H1 (cell line): ENCODE measurements at regions not wholly inside any gene's neighbourhood (a gene's known extent, or its start where the extent isn't known, plus 50 kb on each side); places are given as distances from the start of the nearest gene placed in this dataset.

Source experiments
- E2F6 ChIP-seq: IDR thresholded peaks from 2 replicates; pipeline ENCODE4 v1.6.1; 2012; ENCODE audit warnings: inconsistent platforms
- GTF2F1 ChIP-seq: IDR thresholded peaks from 2 replicates; pipeline ENCODE4 v1.6.1; 2012; ENCODE audit warnings: low read depth, low read length, improper control_type of control experiment, borderline replicate concordance
- HDAC6 ChIP-seq: IDR thresholded peaks from one replicate; pipeline ENCODE4 v1.7.1; 2012; ENCODE audit warnings: low read depth, mild to moderate bottlenecking, inconsistent platforms, low read length, moderate library complexity
- JUND ChIP-seq: IDR thresholded peaks from 2 replicates; pipeline ENCODE4 v1.6.1; 2011; ENCODE audit warnings: mild to moderate bottlenecking, improper control_type of control experiment, low read length
- POLR2A ChIP-seq, 2 experiments: IDR thresholded peaks; 1 replicate in 1 of 2; 2 replicates in 1 of 2; pipeline ENCODE4 v1.6.1; 2011; ENCODE audit warnings: low read depth in 2 of 2, low read length in 2 of 2, mild to moderate bottlenecking in 2 of 2; ENCODE audit errors: control extremely low read depth in 1 of 2
- SIX5 ChIP-seq: IDR thresholded peaks from 2 replicates; pipeline ENCODE4 v1.6.1; 2011; ENCODE audit warnings: mild to moderate bottlenecking, low read depth, low read length
- SP1 ChIP-seq: IDR thresholded peaks from 2 replicates; pipeline ENCODE4 v1.6.1; 2011; ENCODE audit warnings: low read depth, low read length
- SRF ChIP-seq: IDR thresholded peaks from 2 replicates; pipeline ENCODE4 v1.6.1; 2011; ENCODE audit warnings: mild to moderate bottlenecking, low read depth, low read length, moderate library complexity
- TF ChIP-seq, protein P1 (sequence below), 3 experiments: IDR thresholded peaks; 1 replicate in 2 of 3; 2 replicates in 1 of 3; pipeline versions ENCODE4 v1.5.1 to v1.6.1; 2011; ENCODE audit warnings: low read length in 3 of 3, mild to moderate bottlenecking in 3 of 3, inconsistent platforms in 2 of 3, low read depth in 1 of 3, moderate library complexity in 1 of 3; ENCODE audit not compliant: insufficient read depth in 1 of 3; ENCODE audit errors: control extremely low read depth in 1 of 3

GRCh38 chr1:14285238-14285637 lies 313.2 kb upstream of the KAZN start:
- TF ChIP-seq HDAC6 (no peak), POLR2A (IDR thresholded peaks at IDR 0.05; ENCODE audit: control extremely low read depth in 1 of 2, low read depth in 2 of 2, low read length in 2 of 2) (no peak), SRF (no peak), SIX5 (no peak), SP1 (no peak), GTF2F1 (no peak), JUND (no peak), E2F6 (no peak)
- TF ChIP-seq, protein P1, sequence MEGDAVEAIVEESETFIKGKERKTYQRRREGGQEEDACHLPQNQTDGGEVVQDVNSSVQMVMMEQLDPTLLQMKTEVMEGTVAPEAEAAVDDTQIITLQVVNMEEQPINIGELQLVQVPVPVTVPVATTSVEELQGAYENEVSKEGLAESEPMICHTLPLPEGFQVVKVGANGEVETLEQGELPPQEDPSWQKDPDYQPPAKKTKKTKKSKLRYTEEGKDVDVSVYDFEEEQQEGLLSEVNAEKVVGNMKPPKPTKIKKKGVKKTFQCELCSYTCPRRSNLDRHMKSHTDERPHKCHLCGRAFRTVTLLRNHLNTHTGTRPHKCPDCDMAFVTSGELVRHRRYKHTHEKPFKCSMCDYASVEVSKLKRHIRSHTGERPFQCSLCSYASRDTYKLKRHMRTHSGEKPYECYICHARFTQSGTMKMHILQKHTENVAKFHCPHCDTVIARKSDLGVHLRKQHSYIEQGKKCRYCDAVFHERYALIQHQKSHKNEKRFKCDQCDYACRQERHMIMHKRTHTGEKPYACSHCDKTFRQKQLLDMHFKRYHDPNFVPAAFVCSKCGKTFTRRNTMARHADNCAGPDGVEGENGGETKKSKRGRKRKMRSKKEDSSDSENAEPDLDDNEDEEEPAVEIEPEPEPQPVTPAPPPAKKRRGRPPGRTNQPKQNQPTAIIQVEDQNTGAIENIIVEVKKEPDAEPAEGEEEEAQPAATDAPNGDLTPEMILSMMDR (IDR thresholded peaks at IDR 0.05; ENCODE audit: control extremely low read depth in 1 of 3, insufficient read depth in 1 of 3, low read depth in 1 of 3, low read length in 3 of 3) = no peak
